Amniotic epithelial cell (primary cell): ENCODE measurements at regions not wholly inside any gene's neighbourhood (a gene's known extent, or its start where the extent isn't known, plus 50 kb on each side); places are given as distances from the start of the nearest gene placed in this dataset.

Source experiments
- DNase-seq: peaks from one replicate; pipeline ENCODE4 v3.0.0-alpha.2; 2010; ENCODE audit warnings: low read depth

DNA sequence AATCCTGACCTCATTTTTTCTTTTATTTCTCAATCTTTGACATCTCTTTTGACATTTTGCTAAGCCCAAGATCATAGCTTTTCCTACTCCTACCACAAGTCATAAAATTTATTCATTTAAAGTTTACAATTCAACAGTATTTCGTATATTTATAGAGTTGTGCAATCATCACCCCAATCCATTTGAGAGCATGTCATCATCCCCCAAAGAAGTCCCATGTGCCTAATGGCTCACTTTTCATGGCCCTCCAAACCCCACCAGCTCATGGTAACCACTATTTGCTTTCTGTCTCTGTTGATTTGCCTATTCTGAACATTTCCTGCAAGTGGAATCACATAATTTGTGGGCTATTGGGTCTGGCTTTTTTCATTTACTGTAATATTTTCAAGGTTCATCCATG lies 52.5 kb upstream of the GLI3 start:
- no peak for DNase-seq
